H9 (cell line): ENCODE measurements at regions not wholly inside any gene's neighbourhood (a gene's known extent, or its start where the extent isn't known, plus 50 kb on each side); places are given as distances from the start of the nearest gene placed in this dataset.
"Not testable (repeated sequence)": the region's sequence is repeated elsewhere in the genome, so short reads cannot be mapped to it uniquely, and the experiment has no call there.

Experiments
- DNase-seq: peaks from one replicate; pipeline ENCODE4 v3.0.0-alpha.2; 2017
- H2AFZ ChIP-seq: one replicate; pipeline ENCODE4 v1.6.1; 2013; ENCODE audit warnings: mild to moderate bottlenecking, low read length, control low read depth, moderate library complexity
- H2AK5ac ChIP-seq: 2 replicates; pipeline ENCODE4 v1.6.1; 2013; ENCODE audit warnings: low read length, control low read depth, mixed read lengths; ENCODE audit not compliant: insufficient read length
- H2BK120ac ChIP-seq: one replicate; pipeline ENCODE4 v1.6.1; 2013; ENCODE audit warnings: low read depth, mild to moderate bottlenecking, low read length, control low read depth, inconsistent platforms; ENCODE audit not compliant: poor library complexity, severe bottlenecking
- H2BK12ac ChIP-seq: 2 replicates; pipeline ENCODE4 v1.6.1; 2013; ENCODE audit warnings: low read length, control low read depth, mixed read lengths, low read depth; ENCODE audit not compliant: insufficient read length
- H2BK15ac ChIP-seq: 2 replicates; pipeline ENCODE4 v1.6.1; 2013; ENCODE audit warnings: low read depth, low read length, control low read depth
- H2BK20ac ChIP-seq: one replicate; pipeline ENCODE4 v1.6.1; 2013; ENCODE audit warnings: low read depth, mild to moderate bottlenecking, low read length, control low read depth, inconsistent platforms; ENCODE audit not compliant: poor library complexity, severe bottlenecking
- H2BK5ac ChIP-seq: 2 replicates; pipeline ENCODE4 v1.6.1; 2013; ENCODE audit warnings: low read length, control low read depth, mixed read lengths; ENCODE audit not compliant: insufficient read length
- H3K14ac ChIP-seq: 2 replicates; pipeline ENCODE4 v1.6.1; 2013; ENCODE audit warnings: low read length, control low read depth; ENCODE audit not compliant: insufficient read depth
- H3K18ac ChIP-seq: 2 replicates; pipeline ENCODE4 v1.6.1; 2013; ENCODE audit warnings: low read depth, mild to moderate bottlenecking, mixed read lengths, low read length, control low read depth; ENCODE audit not compliant: insufficient read length
- H3K23ac ChIP-seq: 2 replicates; pipeline ENCODE4 v1.6.1; 2013; ENCODE audit warnings: low read length, control low read depth, mixed read lengths, low read depth; ENCODE audit not compliant: insufficient read length
- H3K23me2 ChIP-seq: 2 replicates; pipeline ENCODE4 v1.6.1; 2013; ENCODE audit warnings: low read depth, mild to moderate bottlenecking, mixed read lengths, low read length, control low read depth; ENCODE audit not compliant: insufficient read length, poor library complexity, severe bottlenecking
- H3K27ac ChIP-seq: 2 replicates; pipeline ENCODE4 v1.5.1; 2013; ENCODE audit warnings: low read length, control low read depth, mixed read lengths, low read depth; ENCODE audit not compliant: insufficient read length
- H3K27me3 ChIP-seq: 2 replicates; pipeline ENCODE4 v1.6.1; 2013; ENCODE audit warnings: low read length, control low read depth, inconsistent platforms; ENCODE audit not compliant: insufficient read depth
- H3K4ac ChIP-seq: 2 replicates; pipeline ENCODE4 v1.6.1; 2013; ENCODE audit warnings: low read depth, mild to moderate bottlenecking, control low read depth, inconsistent platforms, low read length, moderate library complexity
- H3K4me1 ChIP-seq: 2 replicates; pipeline ENCODE4 v1.6.1; 2013; ENCODE audit warnings: low read length, control low read depth, inconsistent platforms; ENCODE audit not compliant: insufficient read depth
- H3K4me2 ChIP-seq: 2 replicates; pipeline ENCODE4 v1.6.1; 2013; ENCODE audit warnings: low read length, control low read depth, mixed read lengths; ENCODE audit not compliant: insufficient read length, insufficient read depth
- H3K56ac ChIP-seq: 2 replicates; pipeline ENCODE4 v1.6.1; 2013; ENCODE audit warnings: low read depth, mild to moderate bottlenecking, mixed read lengths, low read length, control low read depth; ENCODE audit not compliant: insufficient read length
- H3K79me1 ChIP-seq: 2 replicates; pipeline ENCODE4 v1.6.1; 2013; ENCODE audit warnings: low read depth, mild to moderate bottlenecking, moderate library complexity, low read length, control low read depth, inconsistent platforms; ENCODE audit not compliant: insufficient read depth, poor library complexity, severe bottlenecking
- H3K79me2 ChIP-seq: 2 replicates; pipeline ENCODE4 v1.6.1; 2013; ENCODE audit warnings: low read length, control low read depth, inconsistent platforms; ENCODE audit not compliant: insufficient read depth
- H3K9ac ChIP-seq: 2 replicates; pipeline ENCODE4 v1.6.1; 2013; ENCODE audit warnings: low read length, control low read depth, mixed read lengths; ENCODE audit not compliant: insufficient read length; ENCODE audit errors: extremely low read depth
- H3K9me3 ChIP-seq: one replicate; pipeline ENCODE4 v1.6.1; 2013; ENCODE audit warnings: low read depth, low read length, inconsistent platforms; ENCODE audit not compliant: control insufficient read depth
- H3T11ph ChIP-seq: one replicate; pipeline ENCODE4 v1.6.1; 2013; ENCODE audit warnings: mild to moderate bottlenecking, low read length, control low read depth, inconsistent platforms
- H4K20me1 ChIP-seq: one replicate; pipeline ENCODE4 v1.6.1; 2013; ENCODE audit not compliant: control insufficient read depth, insufficient read length, insufficient read depth
- H4K5ac ChIP-seq: 2 replicates; pipeline ENCODE4 v1.6.1; 2013; ENCODE audit warnings: low read depth, mild to moderate bottlenecking, mixed read lengths, low read length, control low read depth; ENCODE audit not compliant: insufficient read length
- H4K8ac ChIP-seq: replicated peaks from 2 replicates; pipeline ENCODE4 v1.6.1; 2013; ENCODE audit warnings: low read length, control low read depth, mixed read lengths, low read depth; ENCODE audit not compliant: insufficient read length
- H4K91ac ChIP-seq: 2 replicates; pipeline ENCODE4 v1.6.1; 2013; ENCODE audit warnings: low read depth, mild to moderate bottlenecking, moderate library complexity, mixed read lengths, low read length, control low read depth; ENCODE audit not compliant: insufficient read length
- H3K27ac Mint-ChIP-seq, 3 experiments: 2 replicates in 2 of 3; 3 replicates in 1 of 3; pipeline ENCODE4 v1.8.0; 2020 to 2021; ENCODE audit warnings: mixed read lengths in 3 of 3, mild to moderate bottlenecking in 1 of 3, moderate library complexity in 1 of 3
- H3K27me3 Mint-ChIP-seq: 2 replicates; pipeline ENCODE4 v1.8.0; 2021; ENCODE audit warnings: low read depth, mild to moderate bottlenecking, moderate library complexity, mixed read lengths
- H3K36me3 Mint-ChIP-seq, 3 experiments: 2 replicates in 2 of 3; 3 replicates in 1 of 3; pipeline ENCODE4 v1.8.0; 2020 to 2021; ENCODE audit warnings: low read depth in 3 of 3, mixed read lengths in 3 of 3; ENCODE audit not compliant: insufficient read depth in 1 of 3
- H3K4me1 Mint-ChIP-seq, 2 experiments: 2 replicates each; pipeline ENCODE4 v1.8.0; 2020; ENCODE audit warnings: mixed read lengths in 2 of 2
- H3K4me3 Mint-ChIP-seq, 2 experiments: 2 replicates in 1 of 2; 3 replicates in 1 of 2; pipeline ENCODE4 v1.8.0; 2020 to 2021; ENCODE audit warnings: mild to moderate bottlenecking in 2 of 2, mixed read lengths in 2 of 2, moderate library complexity in 1 of 2
- H3K9me3 Mint-ChIP-seq, 2 experiments: 2 replicates in 1 of 2; 3 replicates in 1 of 2; pipeline ENCODE4 v1.8.0; 2020; ENCODE audit warnings: mild to moderate bottlenecking in 2 of 2, mixed read lengths in 2 of 2, moderate library complexity in 1 of 2
- WGBS: extraction: QIAGEN DNeasy Blood & Tissue Kit; methylation state at CpG from one replicate; pipeline ENCODE4 v1.1.7; 2013; ENCODE audit warnings: missing lambda C conversion rate, low lambda C conversion rate, mixed read lengths; ENCODE audit not compliant: insufficient read length; ENCODE audit errors: extremely low coverage; 5-methylcytosine and 5-hydroxymethylcytosine counted together

GRCh38 chr11:49608892-49609291 lies 343.3 kb upstream of the OR4C13 start:
- H3K4me3 Mint-ChIP-seq = not testable (repeated sequence)
- H3K9me3 Mint-ChIP-seq = peaks cover 82 to 87% of the 10 kb centered on the region in 2 experiments
- peaks cover 41% of the 10 kb centered on the region for H3K9me3 ChIP-seq

GRCh38 chr11:49623872-49624271 lies 328.3 kb upstream of the OR4C13 start:
- H2BK15ac ChIP-seq, H2BK5ac ChIP-seq, H4K20me1 ChIP-seq, H3K4me3 Mint-ChIP-seq, H3K9ac ChIP-seq, H3K14ac ChIP-seq, H2BK120ac ChIP-seq, H3K18ac ChIP-seq, H4K91ac ChIP-seq, H3K27me3 Mint-ChIP-seq, H2AK5ac ChIP-seq, H3K23me2 ChIP-seq, H3K4me1 Mint-ChIP-seq, H3K79me2 ChIP-seq, H3K56ac ChIP-seq, H2BK20ac ChIP-seq, H3K27me3 ChIP-seq, H3K4me1 ChIP-seq, H3K79me1 ChIP-seq, H4K5ac ChIP-seq, DNase-seq, H2AFZ ChIP-seq, H4K8ac ChIP-seq, H3K27ac ChIP-seq, H3T11ph ChIP-seq, H2BK12ac ChIP-seq, H3K4ac ChIP-seq, H3K4me2 ChIP-seq, H3K23ac ChIP-seq, H3K27ac Mint-ChIP-seq: not testable (repeated sequence)
- H3K9me3 ChIP-seq = peaks cover 16% of the 10 kb centered on the region
- Mint-ChIP-seq H3K9me3 (peaks cover 89 to 91% of the 10 kb centered on the region in 2 experiments), H3K36me3 (peaks cover 0 to 12% (median 2%) of the 10 kb centered on the region in 3 experiments; a peak in 3 of 7 replicates)
- WGBS = no CpG with 5 or more reads among the region's 1 CpG

More at GRCh38 chr11:49608892-49609291, 343.3 kb upstream of the OR4C13 start:
- H3K27me3 ChIP-seq, H2BK12ac ChIP-seq, H3K27ac Mint-ChIP-seq, H4K91ac ChIP-seq, H2BK15ac ChIP-seq, H3T11ph ChIP-seq, H3K4me1 ChIP-seq, H2BK20ac ChIP-seq, H3K9ac ChIP-seq, H3K18ac ChIP-seq, H3K79me2 ChIP-seq, H3K23me2 ChIP-seq, H3K4me2 ChIP-seq, H3K4me1 Mint-ChIP-seq, H4K5ac ChIP-seq, H4K8ac ChIP-seq, DNase-seq, H2AK5ac ChIP-seq, H2BK120ac ChIP-seq, H3K27me3 Mint-ChIP-seq, H3K4ac ChIP-seq, H3K56ac ChIP-seq, H4K20me1 ChIP-seq, H2AFZ ChIP-seq, H2BK5ac ChIP-seq, H3K79me1 ChIP-seq, H3K23ac ChIP-seq, H3K27ac ChIP-seq, H3K14ac ChIP-seq, H3K36me3 Mint-ChIP-seq: not testable (repeated sequence)
